H1 (cell line): ENCODE measurements at regions not wholly inside any gene's neighbourhood (a gene's known extent, or its start where the extent isn't known, plus 50 kb on each side); places are given as distances from the start of the nearest gene placed in this dataset.

Experiments used
- CBX5 ChIP-seq: fragments of 300-800, 300-1000 bp; sonication (generic); IDR thresholded peaks from 2 replicates; pipeline ENCODE4 v1.7.1; 2016; ENCODE audit warnings: antibody characterized with exemption, low read length, low read depth
- CTBP2 ChIP-seq: IDR thresholded peaks from 2 replicates; pipeline ENCODE4 v1.7.0; 2011; ENCODE audit warnings: borderline replicate concordance, mild to moderate bottlenecking, moderate library complexity, mixed read lengths, low read length; ENCODE audit not compliant: insufficient read depth, insufficient read length
- KDM1A ChIP-seq: fragments of 200-600, 300-600 bp; sonication (generic); IDR thresholded peaks from 2 replicates; pipeline ENCODE4 v1.7.1; 2016; ENCODE audit warnings: mild to moderate bottlenecking, low read length, borderline replicate concordance
- KDM4A ChIP-seq: IDR thresholded peaks from one replicate; pipeline ENCODE4 v1.7.1; 2012; ENCODE audit warnings: low read depth, mild to moderate bottlenecking, moderate library complexity, low read length, inconsistent platforms; ENCODE audit not compliant: severe bottlenecking
- RNF2 ChIP-seq: fragments of 200-900, 300-1000 bp; sonication (generic); IDR thresholded peaks from 2 replicates; pipeline ENCODE4 v1.7.1; 2016; ENCODE audit warnings: borderline replicate concordance, low read depth, mild to moderate bottlenecking, antibody characterized with exemption, low read length; ENCODE audit not compliant: poor library complexity, severe bottlenecking; ENCODE audit errors: missing control alignments
- TAF1 ChIP-seq: IDR thresholded peaks from 2 replicates; pipeline ENCODE4 v1.6.1; 2011; ENCODE audit warnings: mild to moderate bottlenecking, low read depth, low read length
- TF ChIP-seq, protein P1 (sequence below): fragments of 300-600 bp; sonication (generic); IDR thresholded peaks from 2 replicates; pipeline ENCODE4 v1.7.1; 2012; ENCODE audit warnings: low read length, moderate library complexity, mild to moderate bottlenecking, inconsistent platforms; ENCODE audit not compliant: insufficient replicate concordance

DNA sequence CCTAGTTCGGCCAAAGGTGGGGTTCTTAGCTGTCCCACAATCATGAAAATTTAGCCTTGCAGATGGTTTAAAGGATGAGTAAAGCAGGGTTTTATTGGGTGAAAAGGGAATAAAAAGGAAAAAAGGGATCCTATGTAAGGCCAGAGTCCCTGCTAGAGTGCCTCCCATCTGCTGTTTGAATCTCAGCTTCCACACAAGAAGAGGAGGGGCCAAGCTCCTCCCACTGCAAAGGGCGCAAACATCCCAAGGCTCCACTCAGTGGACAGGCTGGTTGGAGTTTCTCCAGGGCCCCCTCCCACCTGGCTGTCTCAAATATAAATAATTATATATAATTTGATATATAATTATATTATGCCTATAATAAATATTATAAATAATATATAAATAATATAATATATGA lies 1272.1 kb upstream of the PCDH20 start (continued):
- no peak for TF ChIP-seq TAF1
- TF ChIP-seq, protein P1, sequence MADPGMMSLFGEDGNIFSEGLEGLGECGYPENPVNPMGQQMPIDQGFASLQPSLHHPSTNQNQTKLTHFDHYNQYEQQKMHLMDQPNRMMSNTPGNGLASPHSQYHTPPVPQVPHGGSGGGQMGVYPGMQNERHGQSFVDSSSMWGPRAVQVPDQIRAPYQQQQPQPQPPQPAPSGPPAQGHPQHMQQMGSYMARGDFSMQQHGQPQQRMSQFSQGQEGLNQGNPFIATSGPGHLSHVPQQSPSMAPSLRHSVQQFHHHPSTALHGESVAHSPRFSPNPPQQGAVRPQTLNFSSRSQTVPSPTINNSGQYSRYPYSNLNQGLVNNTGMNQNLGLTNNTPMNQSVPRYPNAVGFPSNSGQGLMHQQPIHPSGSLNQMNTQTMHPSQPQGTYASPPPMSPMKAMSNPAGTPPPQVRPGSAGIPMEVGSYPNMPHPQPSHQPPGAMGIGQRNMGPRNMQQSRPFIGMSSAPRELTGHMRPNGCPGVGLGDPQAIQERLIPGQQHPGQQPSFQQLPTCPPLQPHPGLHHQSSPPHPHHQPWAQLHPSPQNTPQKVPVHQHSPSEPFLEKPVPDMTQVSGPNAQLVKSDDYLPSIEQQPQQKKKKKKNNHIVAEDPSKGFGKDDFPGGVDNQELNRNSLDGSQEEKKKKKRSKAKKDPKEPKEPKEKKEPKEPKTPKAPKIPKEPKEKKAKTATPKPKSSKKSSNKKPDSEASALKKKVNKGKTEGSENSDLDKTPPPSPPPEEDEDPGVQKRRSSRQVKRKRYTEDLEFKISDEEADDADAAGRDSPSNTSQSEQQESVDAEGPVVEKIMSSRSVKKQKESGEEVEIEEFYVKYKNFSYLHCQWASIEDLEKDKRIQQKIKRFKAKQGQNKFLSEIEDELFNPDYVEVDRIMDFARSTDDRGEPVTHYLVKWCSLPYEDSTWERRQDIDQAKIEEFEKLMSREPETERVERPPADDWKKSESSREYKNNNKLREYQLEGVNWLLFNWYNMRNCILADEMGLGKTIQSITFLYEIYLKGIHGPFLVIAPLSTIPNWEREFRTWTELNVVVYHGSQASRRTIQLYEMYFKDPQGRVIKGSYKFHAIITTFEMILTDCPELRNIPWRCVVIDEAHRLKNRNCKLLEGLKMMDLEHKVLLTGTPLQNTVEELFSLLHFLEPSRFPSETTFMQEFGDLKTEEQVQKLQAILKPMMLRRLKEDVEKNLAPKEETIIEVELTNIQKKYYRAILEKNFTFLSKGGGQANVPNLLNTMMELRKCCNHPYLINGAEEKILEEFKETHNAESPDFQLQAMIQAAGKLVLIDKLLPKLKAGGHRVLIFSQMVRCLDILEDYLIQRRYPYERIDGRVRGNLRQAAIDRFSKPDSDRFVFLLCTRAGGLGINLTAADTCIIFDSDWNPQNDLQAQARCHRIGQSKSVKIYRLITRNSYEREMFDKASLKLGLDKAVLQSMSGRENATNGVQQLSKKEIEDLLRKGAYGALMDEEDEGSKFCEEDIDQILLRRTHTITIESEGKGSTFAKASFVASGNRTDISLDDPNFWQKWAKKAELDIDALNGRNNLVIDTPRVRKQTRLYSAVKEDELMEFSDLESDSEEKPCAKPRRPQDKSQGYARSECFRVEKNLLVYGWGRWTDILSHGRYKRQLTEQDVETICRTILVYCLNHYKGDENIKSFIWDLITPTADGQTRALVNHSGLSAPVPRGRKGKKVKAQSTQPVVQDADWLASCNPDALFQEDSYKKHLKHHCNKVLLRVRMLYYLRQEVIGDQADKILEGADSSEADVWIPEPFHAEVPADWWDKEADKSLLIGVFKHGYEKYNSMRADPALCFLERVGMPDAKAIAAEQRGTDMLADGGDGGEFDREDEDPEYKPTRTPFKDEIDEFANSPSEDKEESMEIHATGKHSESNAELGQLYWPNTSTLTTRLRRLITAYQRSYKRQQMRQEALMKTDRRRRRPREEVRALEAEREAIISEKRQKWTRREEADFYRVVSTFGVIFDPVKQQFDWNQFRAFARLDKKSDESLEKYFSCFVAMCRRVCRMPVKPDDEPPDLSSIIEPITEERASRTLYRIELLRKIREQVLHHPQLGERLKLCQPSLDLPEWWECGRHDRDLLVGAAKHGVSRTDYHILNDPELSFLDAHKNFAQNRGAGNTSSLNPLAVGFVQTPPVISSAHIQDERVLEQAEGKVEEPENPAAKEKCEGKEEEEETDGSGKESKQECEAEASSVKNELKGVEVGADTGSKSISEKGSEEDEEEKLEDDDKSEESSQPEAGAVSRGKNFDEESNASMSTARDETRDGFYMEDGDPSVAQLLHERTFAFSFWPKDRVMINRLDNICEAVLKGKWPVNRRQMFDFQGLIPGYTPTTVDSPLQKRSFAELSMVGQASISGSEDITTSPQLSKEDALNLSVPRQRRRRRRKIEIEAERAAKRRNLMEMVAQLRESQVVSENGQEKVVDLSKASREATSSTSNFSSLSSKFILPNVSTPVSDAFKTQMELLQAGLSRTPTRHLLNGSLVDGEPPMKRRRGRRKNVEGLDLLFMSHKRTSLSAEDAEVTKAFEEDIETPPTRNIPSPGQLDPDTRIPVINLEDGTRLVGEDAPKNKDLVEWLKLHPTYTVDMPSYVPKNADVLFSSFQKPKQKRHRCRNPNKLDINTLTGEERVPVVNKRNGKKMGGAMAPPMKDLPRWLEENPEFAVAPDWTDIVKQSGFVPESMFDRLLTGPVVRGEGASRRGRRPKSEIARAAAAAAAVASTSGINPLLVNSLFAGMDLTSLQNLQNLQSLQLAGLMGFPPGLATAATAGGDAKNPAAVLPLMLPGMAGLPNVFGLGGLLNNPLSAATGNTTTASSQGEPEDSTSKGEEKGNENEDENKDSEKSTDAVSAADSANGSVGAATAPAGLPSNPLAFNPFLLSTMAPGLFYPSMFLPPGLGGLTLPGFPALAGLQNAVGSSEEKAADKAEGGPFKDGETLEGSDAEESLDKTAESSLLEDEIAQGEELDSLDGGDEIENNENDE: no peak
- TF ChIP-seq KDM4A: no peak
- TF ChIP-seq CBX5: no peak
- no peak for TF ChIP-seq RNF2
- no peak for TF ChIP-seq CTBP2
- TF ChIP-seq KDM1A: no peak
